ENCODE measurements at regions not wholly inside any gene's neighbourhood (a gene's known extent, or its start where the extent isn't known, plus 50 kb on each side); places are given as distances from the start of the nearest gene placed in this dataset.

DNA sequence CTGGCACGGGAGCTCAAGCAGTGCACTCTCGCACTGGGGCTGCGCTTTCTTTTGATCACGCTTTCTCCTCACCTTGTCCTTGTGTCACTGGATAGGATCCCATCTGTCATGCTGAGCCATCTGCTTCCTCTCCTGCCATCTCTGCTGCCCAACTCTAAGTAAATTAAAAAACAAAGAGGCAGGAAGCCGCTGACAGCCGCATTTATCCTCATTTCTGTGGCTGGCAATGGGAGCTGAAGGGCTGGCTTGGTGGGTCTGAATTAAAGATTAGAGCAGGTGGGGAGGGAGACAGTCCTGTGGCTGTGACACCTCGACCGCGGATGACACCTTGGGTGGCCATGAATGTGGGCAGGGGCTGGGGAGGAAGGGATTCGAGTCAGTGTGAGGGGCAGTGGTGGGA lies 159.2 kb upstream of the ALDH1B1 start:
- no peak for TF ChIP-seq EZH2phosphoT487 (IDR thresholded peaks at IDR 0.05; ENCODE audit: borderline replicate concordance, low read length)
- TF ChIP-seq CTCF (IDR thresholded peaks at IDR 0.05; ENCODE audit: low read depth, low read length, poor library complexity, severe bottlenecking): no peak

DNA sequence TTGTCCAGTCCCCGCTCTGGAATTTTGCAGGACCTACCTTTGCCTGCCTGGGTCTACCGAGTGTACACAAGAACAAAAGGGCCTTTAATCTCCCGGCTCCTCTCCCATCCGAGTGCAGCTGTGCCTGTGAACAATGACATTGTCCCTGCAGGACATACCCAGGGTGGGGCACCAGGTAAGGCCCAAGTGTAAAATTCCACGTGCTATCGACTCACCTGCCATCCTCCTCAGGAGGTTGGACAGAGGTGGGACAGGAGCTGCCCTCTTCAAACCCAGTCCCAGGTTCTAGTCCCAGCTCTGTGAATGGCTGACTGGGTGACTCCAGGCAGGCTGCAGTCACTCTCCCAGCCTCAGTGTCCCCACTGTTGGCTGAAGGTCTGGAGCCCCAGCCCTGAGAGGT lies 159.6 kb upstream of the ALDH1B1 start:
- Histone ChIP-seq H3F3A (ENCODE audit: control insufficient read depth, insufficient read depth) (no peaks in the 10 kb centered on the region), H3K4me1 (ENCODE audit: control insufficient read depth, low read length) (peaks cover 13% of the 10 kb centered on the region), H3K27ac (ENCODE audit: low read depth, low read length) (no peak overlapping the region), H3K36me3 (ENCODE audit: control insufficient read depth, low read length) (no peaks in the 10 kb centered on the region), H3K9me3 (ENCODE audit: control insufficient read depth, insufficient read depth, low read length) (no peaks in the 10 kb centered on the region), H3K79me2 (ENCODE audit: control insufficient read depth, low read length) (no peaks in the 10 kb centered on the region), H3K4me2 (ENCODE audit: low read length) (no peak overlapping the region), H3K27me3 (ENCODE audit: control insufficient read depth, low read length) (peaks cover 18% of the 10 kb centered on the region), H4K20me1 (ENCODE audit: control insufficient read depth, insufficient read depth, low read depth, low read length) (no peaks in the 10 kb centered on the region), H3K9me2 (replicated peaks; ENCODE audit: control insufficient read depth, low read length) (no peaks in the 10 kb centered on the region), H3K4me3 (ENCODE audit: low read length) (no peak overlapping the region)
- TF ChIP-seq CTCF (IDR thresholded peaks at IDR 0.05; ENCODE audit: low read depth, low read length, poor library complexity, severe bottlenecking): no peak
- no peak for TF ChIP-seq EZH2phosphoT487 (IDR thresholded peaks at IDR 0.05; ENCODE audit: borderline replicate concordance, low read length)

More for the DNA sequence above, 159.2 kb upstream of the ALDH1B1 start:
- H3K27ac ChIP-seq (ENCODE audit: low read depth, low read length): no peak overlapping the region
- no peaks in the 10 kb centered on the region for H3K79me2 ChIP-seq (ENCODE audit: control insufficient read depth, low read length)
- H3K4me2 ChIP-seq (ENCODE audit: low read length): no peak overlapping the region
- no peaks in the 10 kb centered on the region for H3F3A ChIP-seq (ENCODE audit: control insufficient read depth, insufficient read depth)
- H3K27me3 ChIP-seq (ENCODE audit: control insufficient read depth, low read length): peaks cover 13% of the 10 kb centered on the region
- peaks cover 8% of the 10 kb centered on the region for H3K4me1 ChIP-seq (ENCODE audit: control insufficient read depth, low read length)
- H3K9me2 ChIP-seq (replicated peaks; ENCODE audit: control insufficient read depth, low read length): no peaks in the 10 kb centered on the region
- H3K36me3 ChIP-seq (ENCODE audit: control insufficient read depth, low read length): no peaks in the 10 kb centered on the region
- H4K20me1 ChIP-seq (ENCODE audit: control insufficient read depth, insufficient read depth, low read depth, low read length): no peaks in the 10 kb centered on the region
- no peak overlapping the region for H3K4me3 ChIP-seq (ENCODE audit: low read length)
- H3K9me3 ChIP-seq (ENCODE audit: control insufficient read depth, insufficient read depth, low read length): no peaks in the 10 kb centered on the region

- TF ChIP-seq EZH2phosphoT487 (IDR thresholded peaks at IDR 0.05; ENCODE audit: borderline replicate concordance, low read length): no peak
- TF ChIP-seq CTCF (IDR thresholded peaks at IDR 0.05; ENCODE audit: low read depth, low read length, poor library complexity, severe bottlenecking): no peak
- peaks cover 43% of the 10 kb centered on the region for H3K4me1 ChIP-seq (ENCODE audit: control insufficient read depth, low read length)
- peaks cover 18% of the 10 kb centered on the region for H3K27me3 ChIP-seq (ENCODE audit: control insufficient read depth, low read length)
- H3K9me3 ChIP-seq (ENCODE audit: control insufficient read depth, insufficient read depth, low read length): no peaks in the 10 kb centered on the region
- no peaks in the 10 kb centered on the region for H3K36me3 ChIP-seq (ENCODE audit: control insufficient read depth, low read length)
- H4K20me1 ChIP-seq (ENCODE audit: control insufficient read depth, insufficient read depth, low read depth, low read length): no peaks in the 10 kb centered on the region
- no peaks in the 10 kb centered on the region for H3K9me2 ChIP-seq (replicated peaks; ENCODE audit: control insufficient read depth, low read length)
- H3K4me2 ChIP-seq (ENCODE audit: low read length): no peak overlapping the region
- H3F3A ChIP-seq (ENCODE audit: control insufficient read depth, insufficient read depth): no peaks in the 10 kb centered on the region
- no peak overlapping the region for H3K4me3 ChIP-seq (ENCODE audit: low read length)
- no peaks in the 10 kb centered on the region for H3K79me2 ChIP-seq (ENCODE audit: control insufficient read depth, low read length)
- H3K27ac ChIP-seq (ENCODE audit: low read depth, low read length): no peak overlapping the region
Observed at GRCh38 chr9:38229504-38230155, 160.6 kb upstream of the SHB start.
